OCI-LY1 (cell line): ENCODE measurements at regions not wholly inside any gene's neighbourhood (a gene's known extent, or its start where the extent isn't known, plus 50 kb on each side); places are given as distances from the start of the nearest gene placed in this dataset.

Experiments
- CTCF ChIP-seq: fragments of 200-600 bp; sonication (generic), shearing (Covaris generic); IDR thresholded peaks from 2 replicates; pipeline ENCODE4 v1.5.1; 2017; ENCODE audit warnings: mild to moderate bottlenecking, antibody characterized with exemption, low read length, moderate library complexity, mixed read lengths
- EZH2 ChIP-seq: fragments of 200-600 bp; sonication (generic), shearing (Covaris generic); IDR thresholded peaks from 2 replicates; pipeline ENCODE4 v1.8.0; 2017; ENCODE audit warnings: borderline replicate concordance, mixed run types, mild to moderate bottlenecking, antibody characterized with exemption, low read length, moderate library complexity, mixed read lengths

GRCh38 chr16:59168461-59169114, 434.5 kb upstream of the GOT2 start:
- TF ChIP-seq CTCF (no peak), EZH2 (no peak)
